OCI-LY7 (cell line): ENCODE measurements at regions not wholly inside any gene's neighbourhood (a gene's known extent, or its start where the extent isn't known, plus 50 kb on each side); places are given as distances from the start of the nearest gene placed in this dataset.
"Not testable (repeated sequence)": the region's sequence is repeated elsewhere in the genome, so short reads cannot be mapped to it uniquely, and the experiment has no call there.

Experiments
- BruUV-seq: library from RNA; stranded (reverse); fragments of 400-500 nt; replicated peaks from 2 replicates; lab custom pipeline; 2021; lab: Mats Ljungman, UMichigan
- CTCF ChIA-PET: fragments of 300-600 bp; sonication (Branson Sonifier 250); formaldehyde crosslinking; loops from one replicate; lab custom pipeline; 2022; ENCODE audit warnings: antibody characterized with exemption; ENCODE audit not compliant: unreplicated experiment; lab: Charles Lee
- POLR2A ChIA-PET: fragments of 300-600 bp; sonication (Branson Sonifier 250); formaldehyde crosslinking; loops from one replicate; lab custom pipeline; 2022; ENCODE audit warnings: antibody characterized with exemption; lab: Charles Lee
- DNase-seq: peaks from one replicate; pipeline ENCODE4 v3.0.0-alpha.2; 2015; ENCODE audit warnings: low spot score
- H2AFZ ChIP-seq: fragments of 200-600 bp; sonication (generic), shearing (Covaris generic); 2 replicates; pipeline ENCODE4 v1.6.1; 2014; ENCODE audit warnings: mild to moderate bottlenecking, antibody characterized with exemption, low read length, moderate library complexity
- H3K27ac ChIP-seq: fragments of 200-600 bp; sonication (generic); 2 replicates; pipeline ENCODE4 v1.5.1; 2014; ENCODE audit warnings: mixed run types, low read depth, mild to moderate bottlenecking, moderate library complexity, low read length, inconsistent platforms; ENCODE audit not compliant: poor library complexity, severe bottlenecking
- H3K36me3 ChIP-seq: fragments of 200-600 bp; sonication (generic); 2 replicates; pipeline ENCODE4 v1.6.1; 2014; ENCODE audit warnings: mild to moderate bottlenecking, antibody characterized with exemption, low read length, moderate library complexity, mixed read lengths; ENCODE audit not compliant: insufficient read depth
- H3K4me1 ChIP-seq: fragments of 200-600 bp; sonication (generic); 2 replicates; pipeline ENCODE4 v1.5.1; 2014; ENCODE audit warnings: mild to moderate bottlenecking, low read length; ENCODE audit not compliant: insufficient read depth, poor library complexity, severe bottlenecking
- H3K4me2 ChIP-seq: fragments of 200-600 bp; sonication (generic); 2 replicates; pipeline ENCODE4 v1.6.1; 2014; ENCODE audit warnings: mild to moderate bottlenecking, low read length
- H3K4me3 ChIP-seq: fragments of 200-600 bp; sonication (generic); 2 replicates; pipeline ENCODE4 v1.5.1; 2014; ENCODE audit warnings: mild to moderate bottlenecking, low read depth, low read length; ENCODE audit not compliant: poor library complexity, severe bottlenecking
- H3K79me2 ChIP-seq: fragments of 200-600 bp; sonication (generic); 2 replicates; pipeline ENCODE4 v1.6.1; 2016; ENCODE audit warnings: low read depth, mild to moderate bottlenecking, low read length, moderate library complexity, mixed read lengths; ENCODE audit not compliant: insufficient read depth
- H3K9me2 ChIP-seq: fragments of 200-600 bp; sonication (generic); 2 replicates; pipeline ENCODE4 v1.6.1; 2016; ENCODE audit warnings: mild to moderate bottlenecking, low read length, mixed read lengths; ENCODE audit not compliant: insufficient read depth
- H3K9me3 ChIP-seq: fragments of 200-600 bp; sonication (generic); 2 replicates; pipeline ENCODE4 v1.6.1; 2014; ENCODE audit warnings: mild to moderate bottlenecking, mixed run types, low read length, mixed read lengths
- H4K20me1 ChIP-seq: fragments of 200-600 bp; sonication (generic); 2 replicates; pipeline ENCODE4 v1.6.1; 2014; ENCODE audit warnings: mild to moderate bottlenecking, antibody characterized with exemption, low read length, moderate library complexity, mixed read lengths; ENCODE audit not compliant: insufficient read depth
- EZH2phosphoT487 ChIP-seq: fragments of 200-600 bp; sonication (generic); IDR thresholded peaks from 2 replicates; pipeline ENCODE4 v1.6.1; 2018; ENCODE audit warnings: low read depth, borderline replicate concordance, mild to moderate bottlenecking, mixed run types, antibody characterized with exemption, low read length, moderate library complexity, mixed read lengths
- intact Hi-C: fragments of 100-400 bp; cut with micrococcal nuclease; formaldehyde crosslinking; loops from one replicate; pipeline ENCODE4 v1.10.0; 2022; ENCODE audit not compliant: unreplicated experiment
- TF ChIP-seq, protein P1 (sequence below): fragments of 200-600 bp; sonication (generic); conservative IDR thresholded peaks from 2 replicates; pipeline ENCODE4 v1.5.1; 2014; ENCODE audit warnings: mild to moderate bottlenecking, antibody characterized with exemption, low read length, moderate library complexity, mixed read lengths

DNA sequence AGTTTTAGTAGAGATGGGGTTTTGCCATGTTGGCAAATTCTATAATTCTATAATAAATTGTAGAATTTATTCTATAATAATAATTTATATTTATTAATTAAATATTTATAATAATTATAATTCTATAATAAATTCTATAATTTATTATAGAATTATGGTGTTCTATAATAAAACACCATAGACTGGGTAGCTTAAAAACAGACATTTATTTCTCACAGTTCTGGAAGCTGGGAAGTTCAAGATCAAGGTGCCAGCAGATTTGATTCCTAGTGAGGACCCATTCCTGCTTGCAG is 130.9 kb upstream of the PELI1 start:
- no peaks in the 10 kb centered on the region for H4K20me1 ChIP-seq
- no peaks in the 10 kb centered on the region for H3K79me2 ChIP-seq
- CTCF ChIA-PET, result no interaction called here
- intact Hi-C loops, result no loop called here
- H3K36me3 ChIP-seq, result no peaks in the 10 kb centered on the region
- H3K4me2 ChIP-seq, result no peak overlapping the region
- H3K4me1 ChIP-seq, result peaks cover 24% of the 10 kb centered on the region
- H3K27ac ChIP-seq, result no peak overlapping the region
- no peaks in the 10 kb centered on the region for H3K9me3 ChIP-seq
- DNase-seq, result no peak
- no peak overlapping the region for H2AFZ ChIP-seq
- H3K9me2 ChIP-seq, result no peaks in the 10 kb centered on the region
- POLR2A ChIA-PET, result interaction anchor here (1.0 to 1.6 kb wide), 2 partner anchors 13 to 21 kb away, joined by 3 to 7 read pairs; no protein-coding TSS in a partner anchor
- no TSS peak for BruUV-seq
- H3K4me3 ChIP-seq, result no peak overlapping the region
- TF ChIP-seq EZH2phosphoT487, result no peak
- TF ChIP-seq, protein P1, sequence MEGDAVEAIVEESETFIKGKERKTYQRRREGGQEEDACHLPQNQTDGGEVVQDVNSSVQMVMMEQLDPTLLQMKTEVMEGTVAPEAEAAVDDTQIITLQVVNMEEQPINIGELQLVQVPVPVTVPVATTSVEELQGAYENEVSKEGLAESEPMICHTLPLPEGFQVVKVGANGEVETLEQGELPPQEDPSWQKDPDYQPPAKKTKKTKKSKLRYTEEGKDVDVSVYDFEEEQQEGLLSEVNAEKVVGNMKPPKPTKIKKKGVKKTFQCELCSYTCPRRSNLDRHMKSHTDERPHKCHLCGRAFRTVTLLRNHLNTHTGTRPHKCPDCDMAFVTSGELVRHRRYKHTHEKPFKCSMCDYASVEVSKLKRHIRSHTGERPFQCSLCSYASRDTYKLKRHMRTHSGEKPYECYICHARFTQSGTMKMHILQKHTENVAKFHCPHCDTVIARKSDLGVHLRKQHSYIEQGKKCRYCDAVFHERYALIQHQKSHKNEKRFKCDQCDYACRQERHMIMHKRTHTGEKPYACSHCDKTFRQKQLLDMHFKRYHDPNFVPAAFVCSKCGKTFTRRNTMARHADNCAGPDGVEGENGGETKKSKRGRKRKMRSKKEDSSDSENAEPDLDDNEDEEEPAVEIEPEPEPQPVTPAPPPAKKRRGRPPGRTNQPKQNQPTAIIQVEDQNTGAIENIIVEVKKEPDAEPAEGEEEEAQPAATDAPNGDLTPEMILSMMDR, result no peak

DNA sequence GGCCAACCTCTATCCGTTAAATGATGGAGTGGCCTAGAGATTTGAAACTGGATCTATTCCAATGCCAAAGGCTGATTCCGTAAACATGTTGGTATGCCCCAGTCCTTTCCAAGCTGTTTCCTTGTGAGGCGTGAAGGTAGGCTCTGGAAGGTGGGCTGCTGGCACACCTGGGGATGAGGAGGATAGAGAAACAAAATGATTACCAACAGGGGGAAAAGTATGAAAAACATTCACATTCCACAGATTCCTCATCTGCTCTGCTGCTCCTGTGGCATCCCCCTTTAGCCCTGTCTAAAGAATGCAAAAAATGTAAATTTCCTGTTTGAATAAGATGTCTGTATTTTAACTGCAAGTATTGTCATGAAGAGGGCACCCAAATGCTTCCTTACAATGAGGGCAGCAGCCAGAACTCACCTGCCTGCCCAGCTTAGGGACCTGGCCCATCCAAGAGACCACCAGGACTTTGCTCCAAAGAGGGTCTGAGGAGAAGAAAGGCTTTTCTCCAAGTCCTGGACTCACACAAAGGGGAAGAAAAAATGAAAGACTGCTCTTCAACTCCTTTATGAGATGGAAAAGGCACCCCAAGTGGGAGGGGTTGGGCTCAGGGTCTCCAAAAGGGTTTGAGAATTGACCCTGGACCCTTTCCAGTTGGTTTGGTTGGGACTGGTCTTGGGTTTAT is 132.3 kb upstream of the PELI1 start:
- no peak for TF ChIP-seq EZH2phosphoT487
- TF ChIP-seq, protein P1, result no peak
- no peaks in the 10 kb centered on the region for H3K79me2 ChIP-seq
- H3K36me3 ChIP-seq, result no peaks in the 10 kb centered on the region
- H3K9me2 ChIP-seq, result no peaks in the 10 kb centered on the region
- intact Hi-C loops, result no loop called here
- H4K20me1 ChIP-seq, result no peaks in the 10 kb centered on the region
- CTCF ChIA-PET, result no interaction called here
- no peak overlapping the region for H3K4me2 ChIP-seq
- BruUV-seq, result no TSS peak
- no peak for DNase-seq
- peaks cover 24% of the 10 kb centered on the region for H3K4me1 ChIP-seq
- H3K9me3 ChIP-seq, result no peaks in the 10 kb centered on the region
- POLR2A ChIA-PET, result interaction anchor here (1.6 kb wide), 1 partner anchor 14 kb away, joined by 7 read pairs; no protein-coding TSS in a partner anchor
- H2AFZ ChIP-seq, result no peak overlapping the region
- no peak overlapping the region for H3K27ac ChIP-seq
- no peak overlapping the region for H3K4me3 ChIP-seq

DNA sequence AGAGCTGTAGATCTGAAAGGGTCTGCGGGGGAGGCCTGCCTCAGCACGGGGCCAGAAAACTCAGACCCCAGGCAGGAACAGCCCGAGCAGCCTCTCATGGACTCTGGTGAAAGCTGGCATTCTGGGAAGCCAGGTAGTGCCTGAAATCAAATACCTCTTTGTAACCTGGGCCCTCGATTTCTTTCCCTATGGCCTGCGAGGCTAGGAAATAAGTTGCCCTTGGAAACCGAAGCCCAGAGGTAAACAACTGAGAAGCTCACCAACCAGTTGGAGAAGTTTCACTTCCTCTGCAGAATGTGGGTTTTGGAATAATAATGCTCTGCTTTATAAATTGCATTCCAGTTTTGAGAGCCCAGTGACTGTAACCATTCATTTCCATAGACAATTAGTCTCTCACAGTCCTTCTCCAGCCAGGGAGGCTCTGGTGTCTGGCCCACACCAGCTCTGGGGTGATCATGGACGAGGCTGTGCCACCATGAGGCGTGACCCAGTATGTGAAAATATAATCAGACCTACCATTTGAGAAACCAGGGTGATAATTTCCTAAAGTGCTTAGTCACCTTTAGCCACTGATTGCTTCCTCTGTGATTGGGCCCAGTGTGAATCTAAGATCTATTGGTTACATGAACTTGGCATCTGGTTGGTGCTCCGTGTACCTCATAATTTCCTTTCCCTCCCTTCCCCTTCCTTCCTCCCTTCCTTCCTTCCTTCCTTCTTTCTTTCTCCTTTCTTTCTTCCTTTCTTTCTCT is 133.1 kb upstream of the PELI1 start:
- CTCF ChIA-PET, result no interaction called here
- Histone ChIP-seq H3K4me1 (peaks cover 24% of the 10 kb centered on the region), H3K79me2 (no peaks in the 10 kb centered on the region), H3K9me3 (no peaks in the 10 kb centered on the region), H2AFZ (0 out of 2 replicates have a peak overlapping the region, but pooled peaks have one; percentile 12), H3K36me3 (no peaks in the 10 kb centered on the region), H3K4me2 (no peak overlapping the region; the same call in 1 of the 2 replicates), H3K27ac (no peak overlapping the region), H3K4me3 (no peak overlapping the region), H4K20me1 (no peaks in the 10 kb centered on the region), H3K9me2 (no peaks in the 10 kb centered on the region)
- DNase-seq, result peak; percentile 15
- no TSS peak for BruUV-seq
- TF ChIP-seq, protein P1, result no peak
- TF ChIP-seq EZH2phosphoT487, result no peak
- intact Hi-C loops, result no loop called here
- POLR2A ChIA-PET, result no interaction called here

DNA sequence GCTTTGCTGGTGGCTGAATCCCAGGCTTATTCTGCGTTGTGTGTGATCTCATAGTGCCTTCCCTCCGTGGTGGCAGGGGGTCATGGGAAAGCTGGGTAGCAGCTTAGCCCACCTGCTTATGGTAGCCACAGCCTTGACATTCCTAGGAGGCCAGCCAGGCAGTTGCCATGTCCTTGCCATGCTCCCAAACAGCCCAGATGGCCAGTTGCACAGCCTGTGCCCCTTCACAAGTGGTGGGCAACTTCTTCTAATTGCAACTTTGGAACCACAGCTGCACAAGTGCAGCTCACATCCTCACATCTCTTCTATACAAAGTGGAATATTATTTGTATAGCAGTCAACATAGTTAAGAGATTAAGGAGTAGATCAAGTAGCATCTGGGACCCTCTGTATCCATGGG is 136.6 kb upstream of the PELI1 start:
- H4K20me1 ChIP-seq, intact Hi-C loops, H3K9me3 ChIP-seq, H3K79me2 ChIP-seq, DNase-seq, H3K4me3 ChIP-seq, H2AFZ ChIP-seq, H3K9me2 ChIP-seq, H3K4me2 ChIP-seq, H3K27ac ChIP-seq, BruUV-seq, H3K36me3 ChIP-seq: not testable (repeated sequence)
- peaks cover 28% of the 10 kb centered on the region for H3K4me1 ChIP-seq
- CTCF ChIA-PET, result interaction anchor here (0.6 kb wide), 1 partner anchor 668 kb away, joined by 5 read pairs; no protein-coding TSS in a partner anchor
- POLR2A ChIA-PET, result interaction anchor here (0.6 kb wide), 1 partner anchor 15 kb away, joined by 3 read pairs; no protein-coding TSS in a partner anchor
